ENCODE measurements at regions not wholly inside any gene's neighbourhood (a gene's known extent, or its start where the extent isn't known, plus 50 kb on each side); places are given as distances from the start of the nearest gene placed in this dataset.

- H3K23ac ChIP-seq (ENCODE audit: low read depth, low read length), result no peak overlapping the region
- H2BK5ac ChIP-seq (ENCODE audit: low read depth, low read length, poor library complexity, severe bottlenecking), result no peak overlapping the region
- no peaks in the 10 kb centered on the region; the same call in 1 of the 2 replicates for H3K9me1 ChIP-seq (ENCODE audit: insufficient read depth, low read length)
- peak; percentile 64 for ATAC-seq (ENCODE audit: low read depth)
- CTCF ChIA-PET, result interaction anchor here (1.2 kb wide), 1 partner anchor 12 kb away, joined by 4 read pairs; no protein-coding TSS in a partner anchor
- no peak overlapping the region for H3K4me3 ChIP-seq (ENCODE audit: insufficient read depth, low read depth, low read length)
- H2BK20ac ChIP-seq (ENCODE audit: low read depth, low read length), result no peak overlapping the region
- H3K27me3 ChIP-seq (ENCODE audit: control insufficient read depth, insufficient read depth, low read length), result peaks cover 8% of the 10 kb centered on the region
- H3K4me1 ChIP-seq (ENCODE audit: control insufficient read depth, insufficient read depth, low read length), result peaks cover 2% of the 10 kb centered on the region; the same call in 1 of the 2 replicates
- intact Hi-C loops (cut with micrococcal nuclease) (no loop called here), dilution Hi-C loops (cut with HindIII; ENCODE audit: low sequenced_read_pairs, unreplicated experiment) (no loop called here), in situ Hi-C loops (cut with MboI; ENCODE audit: low sequenced_read_pairs) (no loop called here)
- no peak overlapping the region for H3K4ac ChIP-seq (ENCODE audit: low read depth, low read length)
- POLR2A ChIA-PET (ENCODE audit: unreplicated experiment), result no interaction called here
- H2BK120ac ChIP-seq (ENCODE audit: low read depth, low read length), result no peak overlapping the region
- no peak overlapping the region for H2AK9ac ChIP-seq (replicated peaks; ENCODE audit: low read depth, low read length, poor library complexity)
- TF ChIP-seq FOS (IDR thresholded peaks at IDR 0.05; ENCODE audit: low read depth, low read length) (no peak), RFX5 (IDR thresholded peaks at IDR 0.05; ENCODE audit: low read depth, low read length) (no peak), MAZ (IDR thresholded peaks at IDR 0.05; ENCODE audit: borderline replicate concordance, low read depth, low read length) (no peak), ELK1 (IDR thresholded peaks at IDR 0.05; ENCODE audit: borderline replicate concordance, low read depth, low read length) (no peak), CEBPB (IDR thresholded peaks at IDR 0.05; ENCODE audit: low read depth, low read length) (peak; percentile 49), MAFK (IDR thresholded peaks at IDR 0.05; ENCODE audit: low read depth, low read length) (no peak), RAD21 (IDR thresholded peaks at IDR 0.05; ENCODE audit: low read length) (no peak), NFE2L2 (IDR thresholded peaks at IDR 0.05; ENCODE audit: low read depth, low read length) (no peak), CHD1 (IDR thresholded peaks at IDR 0.05; ENCODE audit: low read depth, low read length) (no peak), USF2 (IDR thresholded peaks at IDR 0.05; ENCODE audit: low read depth, low read length) (peak; percentile 76), MXI1 (IDR thresholded peaks at IDR 0.05; ENCODE audit: borderline replicate concordance, low read depth, low read length) (no peak), BHLHE40 (IDR thresholded peaks at IDR 0.05; ENCODE audit: low read depth, low read length) (no peak), POLR2A (IDR thresholded peaks at IDR 0.05; ENCODE audit: low read depth, low read length) (no peak), RCOR1 (IDR thresholded peaks at IDR 0.05; ENCODE audit: insufficient replicate concordance, low read length) (no peak), CTCF (conservative IDR thresholded peaks at IDR 0.05; ENCODE audit: low read depth, low read length) (no peak), SMC3 (IDR thresholded peaks at IDR 0.05; ENCODE audit: low read depth, low read length) (no peak)
- H3K79me1 ChIP-seq (ENCODE audit: low read depth in 1 of 2, low read length in 2 of 2), result no peaks in the 10 kb centered on the region
- H3K4me2 ChIP-seq (ENCODE audit: low read depth, low read length), result no peak overlapping the region
- H3K27ac ChIP-seq (ENCODE audit: insufficient read depth, low read length), result no peak overlapping the region
- no peak overlapping the region for H3K14ac ChIP-seq (replicated peaks; ENCODE audit: low read depth, low read length)
- H4K91ac ChIP-seq (ENCODE audit: insufficient read depth, low read depth, low read length), result 0 out of 2 replicates have a peak overlapping the region, but pooled peaks have one; percentile 9
- no peak overlapping the region for H3K56ac ChIP-seq (ENCODE audit: extremely low read depth, insufficient read depth, low read length)
- BruUV-seq (replicated peaks), result no TSS peak
- H3K9me3 ChIP-seq (ENCODE audit: control insufficient read depth, insufficient read depth, low read length), result no peaks in the 10 kb centered on the region
- H4K5ac ChIP-seq (ENCODE audit: low read depth, low read length), result no peak overlapping the region; the same call in 1 of the 2 replicates
- no peak overlapping the region; the same call in 2 of the 3 replicates for H2BK15ac ChIP-seq (ENCODE audit: low read depth, low read length)
- H4K8ac ChIP-seq (ENCODE audit: low read depth in 2 of 2, low read length in 2 of 2), result no peak overlapping the region
- H3K36me3 ChIP-seq (ENCODE audit: control insufficient read depth, insufficient read depth, low read length), result no peaks in the 10 kb centered on the region
- no peaks in the 10 kb centered on the region for H4K20me1 ChIP-seq (ENCODE audit: insufficient read depth, low read length)
- DNase-seq, result peak; percentile 11
- H2AFZ ChIP-seq (replicated peaks; ENCODE audit: low read length, poor library complexity), result peak overlapping the region; percentile 26
- no peak overlapping the region for H2AK5ac ChIP-seq (ENCODE audit: low read depth, low read length)
- no peak overlapping the region for H3K18ac ChIP-seq (ENCODE audit: low read depth, low read length)
- H3K9ac ChIP-seq (ENCODE audit: low read depth, low read length), result no peak overlapping the region
- WGBS, 2 experiments (ENCODE audit: extremely low coverage in 2 of 2, insufficient read length in 1 of 2), result no CpG with 5 or more reads among the region's 7 CpGs
These were observed 85.4 kb upstream of the CPEB4 start for GRCh38 chr5:173802670-173803165.
